ENCODE measurements at regions not wholly inside any gene's neighbourhood (a gene's known extent, or its start where the extent isn't known, plus 50 kb on each side); places are given as distances from the start of the nearest gene placed in this dataset.

DNA sequence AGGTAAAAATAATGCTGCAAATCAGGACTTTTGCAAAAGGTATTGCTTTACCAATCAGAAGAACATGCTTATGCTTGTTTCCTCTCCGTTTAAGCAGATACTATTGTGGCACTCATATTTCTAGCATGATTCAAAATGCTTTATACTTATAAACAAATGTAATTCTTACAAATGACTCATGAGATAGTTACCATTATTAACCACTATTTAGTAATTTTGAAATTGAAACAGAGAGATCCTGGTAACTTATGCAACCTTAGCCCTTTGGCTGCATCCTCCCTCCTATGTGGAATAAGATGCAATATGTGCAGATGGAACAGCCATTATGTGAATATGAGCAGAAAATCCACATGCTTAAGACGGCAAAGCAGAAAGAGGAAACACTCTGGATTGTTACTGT, 164.7 kb downstream of the PCDH18 start:
- TF ChIP-seq CTCF (IDR thresholded peaks at IDR 0.05) (no peak), POLR2A (IDR thresholded peaks at IDR 0.05) (no peak)
